H1 (cell line): ENCODE measurements at regions not wholly inside any gene's neighbourhood (a gene's known extent, or its start where the extent isn't known, plus 50 kb on each side); places are given as distances from the start of the nearest gene placed in this dataset.

ENCODE experiments used
- TF ChIP-seq, protein P1 (sequence below), 3 experiments: IDR thresholded peaks; 1 replicate in 2 of 3; 2 replicates in 1 of 3; pipeline versions ENCODE4 v1.5.1 to v1.6.1; 2011; ENCODE audit warnings: low read length in 3 of 3, mild to moderate bottlenecking in 3 of 3, inconsistent platforms in 2 of 3, low read depth in 1 of 3, moderate library complexity in 1 of 3; ENCODE audit not compliant: insufficient read depth in 1 of 3; ENCODE audit errors: control extremely low read depth in 1 of 3

DNA sequence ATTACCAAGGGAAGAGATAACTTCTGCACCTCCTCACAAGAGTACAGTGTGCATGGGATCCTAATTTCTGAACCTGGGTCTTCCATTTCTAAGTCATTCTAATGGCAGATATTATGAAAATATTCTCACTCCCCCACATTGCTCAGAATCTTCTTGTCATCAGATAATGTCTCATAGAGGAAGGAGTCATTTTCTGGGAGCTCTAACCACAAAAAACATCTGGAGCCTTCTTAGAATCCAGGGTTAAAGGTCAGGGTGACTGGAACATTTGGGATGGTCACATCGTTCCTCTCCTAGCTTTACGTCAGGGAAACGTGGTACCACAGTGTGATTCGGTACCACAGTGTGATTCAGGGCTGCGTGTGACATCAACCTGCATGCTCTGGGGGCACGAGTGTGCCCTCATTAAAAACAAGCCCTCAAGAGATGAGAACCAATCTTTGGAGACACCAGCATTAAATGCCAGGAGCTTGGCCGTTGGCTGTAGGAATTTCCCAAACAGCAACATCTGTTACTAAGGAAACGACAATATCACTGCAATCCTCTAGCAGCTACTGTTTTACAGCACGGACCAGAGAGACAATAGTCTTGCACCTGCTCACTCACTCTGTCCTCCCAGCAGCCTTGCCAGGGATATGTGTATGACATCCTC lies 179.1 kb downstream of the PSMG1 start (continued):
- TF ChIP-seq, protein P1, sequence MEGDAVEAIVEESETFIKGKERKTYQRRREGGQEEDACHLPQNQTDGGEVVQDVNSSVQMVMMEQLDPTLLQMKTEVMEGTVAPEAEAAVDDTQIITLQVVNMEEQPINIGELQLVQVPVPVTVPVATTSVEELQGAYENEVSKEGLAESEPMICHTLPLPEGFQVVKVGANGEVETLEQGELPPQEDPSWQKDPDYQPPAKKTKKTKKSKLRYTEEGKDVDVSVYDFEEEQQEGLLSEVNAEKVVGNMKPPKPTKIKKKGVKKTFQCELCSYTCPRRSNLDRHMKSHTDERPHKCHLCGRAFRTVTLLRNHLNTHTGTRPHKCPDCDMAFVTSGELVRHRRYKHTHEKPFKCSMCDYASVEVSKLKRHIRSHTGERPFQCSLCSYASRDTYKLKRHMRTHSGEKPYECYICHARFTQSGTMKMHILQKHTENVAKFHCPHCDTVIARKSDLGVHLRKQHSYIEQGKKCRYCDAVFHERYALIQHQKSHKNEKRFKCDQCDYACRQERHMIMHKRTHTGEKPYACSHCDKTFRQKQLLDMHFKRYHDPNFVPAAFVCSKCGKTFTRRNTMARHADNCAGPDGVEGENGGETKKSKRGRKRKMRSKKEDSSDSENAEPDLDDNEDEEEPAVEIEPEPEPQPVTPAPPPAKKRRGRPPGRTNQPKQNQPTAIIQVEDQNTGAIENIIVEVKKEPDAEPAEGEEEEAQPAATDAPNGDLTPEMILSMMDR (IDR thresholded peaks at IDR 0.05; ENCODE audit: control extremely low read depth in 1 of 3, insufficient read depth in 1 of 3, low read depth in 1 of 3, low read length in 3 of 3) = no peak
